Neutrophil (primary cell): ENCODE measurements at regions not wholly inside any gene's neighbourhood (a gene's known extent, or its start where the extent isn't known, plus 50 kb on each side); places are given as distances from the start of the nearest gene placed in this dataset.

ENCODE experiments used
- H3K27ac ChIP-seq: fragments of 200-600 bp; sonication (generic); 2 replicates; pipeline ENCODE4 v1.5.1; 2016; ENCODE audit warnings: mild to moderate bottlenecking, moderate library complexity
- H3K27me3 ChIP-seq: fragments of 200-600 bp; sonication (generic); 2 replicates; pipeline ENCODE4 v1.6.0; 2016; ENCODE audit warnings: mild to moderate bottlenecking
- H3K36me3 ChIP-seq: fragments of 200-600 bp; sonication (generic); 2 replicates; pipeline ENCODE4 v1.5.1; 2017
- H3K4me1 ChIP-seq, 2 experiments: fragments of 200-600 bp in 1 of 2; sonication (generic) in 1 of 2; 1 replicate in 1 of 2; 2 replicates in 1 of 2; pipeline versions ENCODE4 v1.5.1 to v1.6.1; 2013 to 2016; ENCODE audit warnings: low read depth in 1 of 2, low read length in 1 of 2, mild to moderate bottlenecking in 1 of 2, moderate library complexity in 1 of 2; ENCODE audit not compliant: control insufficient read depth in 1 of 2, insufficient read depth in 1 of 2
- H3K4me3 ChIP-seq, 2 experiments: fragments of 200-600 bp in 1 of 2; sonication (generic) in 1 of 2; 1 replicate in 1 of 2; 2 replicates in 1 of 2; pipeline ENCODE4 v1.5.1; 2013 to 2016; ENCODE audit warnings: low read depth in 1 of 2, low read length in 1 of 2, mild to moderate bottlenecking in 1 of 2, moderate library complexity in 1 of 2
- H3K9me3 ChIP-seq: fragments of 200-600 bp; sonication (generic); 2 replicates; pipeline ENCODE4 v1.5.1; 2016
- CTCF ChIP-seq: fragments of 200-600 bp; sonication (generic); IDR thresholded peaks from 2 replicates; pipeline ENCODE4 v1.5.1; 2016; ENCODE audit warnings: antibody characterized with exemption

GRCh38 chr12:91628656-91629055, 446.0 kb upstream of the DCN start:
- no peaks in the 10 kb centered on the region for H3K9me3 ChIP-seq
- H3K36me3 ChIP-seq = no peaks in the 10 kb centered on the region
- no peak for TF ChIP-seq CTCF
- H3K4me1 ChIP-seq = no peaks in the 10 kb centered on the region
- H3K27ac ChIP-seq = no peak overlapping the region
- H3K27me3 ChIP-seq = no peaks in the 10 kb centered on the region
- H3K4me3 ChIP-seq = no peak overlapping the region

- Histone ChIP-seq H3K36me3 (no peaks in the 10 kb centered on the region), H3K4me1 (no peaks in the 10 kb centered on the region), H3K27ac (no peak overlapping the region), H3K4me3 (no peak overlapping the region), H3K27me3 (no peaks in the 10 kb centered on the region), H3K9me3 (no peaks in the 10 kb centered on the region)
- no peak for TF ChIP-seq CTCF
These were observed 444.6 kb upstream of the DCN start for GRCh38 chr12:91627225-91627624.

GRCh38 chr12:91622981-91623380, 440.4 kb upstream of the DCN start:
- H3K36me3 ChIP-seq = no peaks in the 10 kb centered on the region
- H3K4me1 ChIP-seq = no peaks in the 10 kb centered on the region
- H3K9me3 ChIP-seq = no peaks in the 10 kb centered on the region
- H3K27ac ChIP-seq = no peak overlapping the region
- H3K27me3 ChIP-seq = no peaks in the 10 kb centered on the region
- TF ChIP-seq CTCF = no peak
- H3K4me3 ChIP-seq = no peak overlapping the region

GRCh38 chr12:91622037-91622436, 439.4 kb upstream of the DCN start:
- Histone ChIP-seq H3K27ac (no peak overlapping the region), H3K9me3 (no peaks in the 10 kb centered on the region), H3K4me3 (no peak overlapping the region), H3K36me3 (no peaks in the 10 kb centered on the region), H3K27me3 (no peaks in the 10 kb centered on the region), H3K4me1 (no peaks in the 10 kb centered on the region)
- no peak for TF ChIP-seq CTCF

- Histone ChIP-seq H3K27ac (no peak overlapping the region), H3K4me3 (no peak overlapping the region)
These were observed 438.4 kb upstream of the DCN start for GRCh38 chr12:91620992-91621391.

More at GRCh38 chr12:91620992-91621391, 438.4 kb upstream of the DCN start:
- Histone ChIP-seq H3K9me3 (no peaks in the 10 kb centered on the region), H3K27me3 (no peaks in the 10 kb centered on the region), H3K36me3 (no peaks in the 10 kb centered on the region), H3K4me1 (no peaks in the 10 kb centered on the region)
- no peak for TF ChIP-seq CTCF
